HEK293 (cell line): ENCODE measurements at regions not wholly inside any gene's neighbourhood (a gene's known extent, or its start where the extent isn't known, plus 50 kb on each side); places are given as distances from the start of the nearest gene placed in this dataset.

ENCODE experiments used
- CTCF ChIA-PET: fragments of 350-600 bp; formaldehyde crosslinking; extraction: SDS; loops from one replicate; lab custom pipeline; 2021; ENCODE audit warnings: antibody characterized with exemption; lab: Yijun Ruan, JAX
- POLR2A ChIA-PET: fragments of 300-600 bp; formaldehyde crosslinking; extraction: SDS; loops from one replicate; lab custom pipeline; 2020; ENCODE audit warnings: antibody characterized with exemption, inconsistent platforms; lab: Yijun Ruan, JAX
- H3K27ac ChIP-seq: fragments of 200-500 bp; sonication (Bioruptor generic); 2 replicates; pipeline ENCODE4 v1.5.1; 2014; ENCODE audit warnings: low read depth, low read length, control low read depth, inconsistent platforms; ENCODE audit errors: extremely low read depth
- H3K36me3 ChIP-seq, 2 experiments: fragments of 200-500 bp in 1 of 2; sonication (Bioruptor generic) in 1 of 2; 1 replicate in 1 of 2; 2 replicates in 1 of 2; pipeline ENCODE4 v1.5.1; 2014 to 2017; ENCODE audit warnings: inconsistent platforms in 2 of 2, low read length in 2 of 2; ENCODE audit not compliant: control insufficient read depth in 2 of 2, insufficient read depth in 1 of 2
- H3K4me1 ChIP-seq: fragments of 200-500 bp; sonication (Bioruptor generic); 2 replicates; pipeline ENCODE4 v1.5.1; 2014; ENCODE audit warnings: mild to moderate bottlenecking, low read length, inconsistent platforms; ENCODE audit not compliant: control insufficient read depth, insufficient read depth
- H3K4me3 ChIP-seq: 2 replicates; pipeline ENCODE4 v1.5.1; 2011; ENCODE audit warnings: low read depth, mild to moderate bottlenecking, control low read depth, low read length, moderate library complexity
- H3K9me3 ChIP-seq: fragments of 200-500 bp; sonication (Bioruptor generic); 2 replicates; pipeline ENCODE4 v1.5.1; 2014; ENCODE audit warnings: low read depth, low read length, inconsistent platforms; ENCODE audit not compliant: control insufficient read depth, insufficient read depth
- KLF1 ChIP-seq: fragments of 450-650 bp; formaldehyde crosslinking; IDR thresholded peaks from 2 replicates; pipeline ENCODE4 v1.5.1; 2016; ENCODE audit warnings: missing biosample characterization, missing genetic modification characterization
- KLF8 ChIP-seq: fragments of 450-650 bp; formaldehyde crosslinking; IDR thresholded peaks from 2 replicates; pipeline ENCODE4 v1.5.1; 2016; ENCODE audit warnings: missing biosample characterization, missing genetic modification characterization
- SALL2 ChIP-seq: fragments of 450-650 bp; formaldehyde crosslinking; IDR thresholded peaks from 2 replicates; pipeline ENCODE4 v1.5.0; 2017; ENCODE audit warnings: missing biosample characterization, mild to moderate bottlenecking, missing genetic modification characterization, borderline replicate concordance
- SP7 ChIP-seq: fragments of 450-650 bp; formaldehyde crosslinking; IDR thresholded peaks from 2 replicates; pipeline ENCODE4 v1.5.1; 2016; ENCODE audit warnings: missing biosample characterization, missing genetic modification characterization
- YY1 ChIP-seq: fragments of 450-650 bp; formaldehyde crosslinking; IDR thresholded peaks from 2 replicates; pipeline ENCODE4 v1.5.1; 2018; ENCODE audit warnings: missing biosample characterization, missing genetic modification characterization
- ZFP37 ChIP-seq: fragments of 450-650 bp; formaldehyde crosslinking; IDR thresholded peaks from 2 replicates; pipeline ENCODE4 v1.5.1; 2016; ENCODE audit warnings: missing biosample characterization, missing genetic modification characterization
- ZNF112 ChIP-seq: fragments of 450-650 bp; formaldehyde crosslinking; IDR thresholded peaks from 2 replicates; pipeline ENCODE4 v1.5.0; 2017; ENCODE audit warnings: missing biosample characterization, missing genetic modification characterization
- ZNF121 ChIP-seq: fragments of 450-650 bp; formaldehyde crosslinking; IDR thresholded peaks from 2 replicates; pipeline ENCODE4 v1.5.1; 2016; ENCODE audit warnings: missing biosample characterization, missing genetic modification characterization
- ZNF140 ChIP-seq: fragments of 450-650 bp; formaldehyde crosslinking; IDR thresholded peaks from 2 replicates; pipeline ENCODE4 v1.5.1; 2016; ENCODE audit warnings: missing biosample characterization, missing genetic modification characterization
- ZNF174 ChIP-seq: fragments of 450-650 bp; formaldehyde crosslinking; IDR thresholded peaks from 2 replicates; pipeline ENCODE4 v1.5.0; 2017; ENCODE audit warnings: missing biosample characterization, mild to moderate bottlenecking, missing genetic modification characterization
- ZNF211 ChIP-seq: fragments of 450-650 bp; formaldehyde crosslinking; IDR thresholded peaks from 2 replicates; pipeline ENCODE4 v1.5.1; 2016; ENCODE audit warnings: low read depth, missing biosample characterization, missing genetic modification characterization
- ZNF239 ChIP-seq: fragments of 450-650 bp; formaldehyde crosslinking; IDR thresholded peaks from 2 replicates; pipeline ENCODE4 v1.5.1; 2016; ENCODE audit warnings: missing biosample characterization, missing genetic modification characterization
- ZNF248 ChIP-seq: fragments of 450-650 bp; formaldehyde crosslinking; IDR thresholded peaks from 2 replicates; pipeline ENCODE4 v1.5.1; 2017; ENCODE audit warnings: missing biosample characterization, missing genetic modification characterization
- ZNF302 ChIP-seq: fragments of 450-650 bp; formaldehyde crosslinking; IDR thresholded peaks from 2 replicates; pipeline ENCODE4 v1.5.1; 2016; ENCODE audit warnings: missing biosample characterization, missing genetic modification characterization, low read depth
- ZNF366 ChIP-seq: fragments of 450-650 bp; formaldehyde crosslinking; conservative IDR thresholded peaks from 2 replicates; pipeline ENCODE4 v1.5.1; 2016; ENCODE audit warnings: missing biosample characterization, missing genetic modification characterization
- ZNF37A ChIP-seq: fragments of 450-650 bp; IDR thresholded peaks from 2 replicates; pipeline ENCODE4 v1.5.1; 2018; ENCODE audit warnings: missing biosample characterization, missing genetic modification characterization
- ZNF404 ChIP-seq: fragments of 450-650 bp; formaldehyde crosslinking; IDR thresholded peaks from 2 replicates; pipeline ENCODE4 v1.5.1; 2017; ENCODE audit warnings: missing biosample characterization, missing genetic modification characterization
- ZNF433 ChIP-seq: fragments of 450-650 bp; formaldehyde crosslinking; IDR thresholded peaks from 2 replicates; pipeline ENCODE4 v1.5.1; 2016; ENCODE audit warnings: missing biosample characterization, missing genetic modification characterization, low read depth
- ZNF571 ChIP-seq: fragments of 450-650 bp; formaldehyde crosslinking; IDR thresholded peaks from 2 replicates; pipeline ENCODE4 v1.5.0; 2017; ENCODE audit warnings: missing biosample characterization, missing genetic modification characterization
- ZNF626 ChIP-seq: fragments of 450-650 bp; sonication (Bioruptor Pico); formaldehyde crosslinking; IDR thresholded peaks from 2 replicates; pipeline ENCODE4 v1.5.1; 2018; ENCODE audit warnings: missing biosample characterization, missing genetic modification characterization, inconsistent platforms
- ZNF768 ChIP-seq: fragments of 450-650 bp; formaldehyde crosslinking; IDR thresholded peaks from 2 replicates; pipeline ENCODE4 v1.5.1; 2018; ENCODE audit warnings: missing biosample characterization, mild to moderate bottlenecking, missing genetic modification characterization
- ZNF785 ChIP-seq: fragments of 450-650 bp; formaldehyde crosslinking; IDR thresholded peaks from 2 replicates; pipeline ENCODE4 v1.5.1; 2016; ENCODE audit warnings: missing biosample characterization, missing genetic modification characterization
- TF ChIP-seq, protein P1 (sequence below): fragments of 450-650 bp; formaldehyde crosslinking; IDR thresholded peaks from 2 replicates; pipeline ENCODE4 v1.5.1; 2016; ENCODE audit warnings: missing biosample characterization, missing genetic modification characterization
- TF ChIP-seq, protein P2 (sequence below): fragments of 450-650 bp; formaldehyde crosslinking; IDR thresholded peaks from 2 replicates; pipeline ENCODE4 v1.5.1; 2016; ENCODE audit warnings: missing biosample characterization, missing genetic modification characterization
- TF ChIP-seq, protein P3 (sequence below): fragments of 450-650 bp; formaldehyde crosslinking; IDR thresholded peaks from 2 replicates; pipeline ENCODE4 v1.5.1; 2016; ENCODE audit warnings: missing biosample characterization, missing genetic modification characterization

DNA sequence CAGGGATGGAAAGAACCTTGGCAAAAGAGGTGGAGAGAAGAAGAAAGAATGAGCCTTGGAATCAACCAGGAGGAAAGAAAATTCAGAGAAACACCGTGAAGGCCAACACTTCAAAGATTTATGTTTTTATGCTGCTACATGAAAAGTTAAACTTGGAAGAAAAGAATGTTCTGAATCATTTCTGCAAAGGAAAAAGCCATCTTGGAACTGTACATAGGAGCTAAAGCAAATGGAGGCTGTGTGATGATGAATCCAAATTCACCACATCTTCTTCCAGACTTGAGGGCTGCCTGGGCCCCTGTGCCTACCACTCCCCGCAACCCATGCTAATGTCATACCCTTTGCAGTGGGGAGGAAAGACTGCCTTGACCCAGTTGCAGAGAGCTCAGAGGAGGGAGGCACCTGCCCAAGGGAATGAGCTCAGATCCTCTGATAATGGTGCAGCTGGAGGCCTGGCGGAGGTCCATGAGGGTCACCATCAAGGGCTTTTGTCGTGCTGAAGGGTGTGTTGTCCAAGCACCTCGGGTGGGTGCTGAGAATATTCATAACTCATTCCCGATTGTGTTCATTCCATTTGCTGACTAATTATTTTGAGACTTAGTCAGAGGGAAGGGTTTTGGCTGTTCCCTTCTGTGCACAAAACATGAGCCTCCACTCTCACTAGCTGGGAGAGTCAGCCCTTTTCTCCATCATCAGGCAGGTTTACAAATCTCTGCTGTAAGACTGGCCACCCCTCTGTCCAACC lies 245.8 kb upstream of the JAG1 start (continued):
- TF ChIP-seq YY1 (tag by site-specific recombination) (no peak), ZNF768 (tag by site-specific recombination) (no peak), ZNF626 (tag by site-specific recombination) (no peak)

DNA sequence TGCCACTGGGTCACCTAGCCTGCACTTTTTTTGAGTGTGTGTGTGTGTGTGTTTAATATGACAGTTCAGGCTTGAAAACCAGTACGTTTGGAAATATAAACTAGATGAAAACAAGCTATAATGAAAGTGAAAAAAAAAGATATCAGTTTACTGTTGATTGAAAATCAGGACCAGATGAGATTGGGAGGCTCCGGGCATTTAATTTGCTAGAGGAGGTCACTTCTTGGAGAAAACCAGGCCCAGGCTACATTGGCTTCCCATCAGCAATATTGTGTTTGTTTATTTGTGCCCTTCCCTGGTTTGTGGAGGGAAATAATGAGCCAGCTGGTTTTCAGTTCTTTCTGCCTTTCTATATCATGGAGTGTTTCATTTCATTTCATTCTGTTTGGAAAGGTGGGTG lies 246.6 kb upstream of the JAG1 start:
- no peak overlapping the region for H3K27ac ChIP-seq
- no peaks in the 10 kb centered on the region for H3K9me3 ChIP-seq
- no peaks in the 10 kb centered on the region for H3K36me3 ChIP-seq
- no peak overlapping the region for H3K4me3 ChIP-seq
- CTCF ChIA-PET = interaction anchor here (0.6 to 1.9 kb wide), 2 partner anchors 11 to 1022 kb away, joined by 3 to 7 read pairs; no protein-coding TSS in a partner anchor
- peaks cover 15% of the 10 kb centered on the region for H3K4me1 ChIP-seq
- POLR2A ChIA-PET = no interaction called here
- TF ChIP-seq ZNF302 (tag by site-specific recombination) (no peak), ZNF571 (no peak), KLF1 (tag by site-specific recombination) (no peak), ZNF140 (tag by site-specific recombination) (no peak), ZNF174 (no peak), SP7 (no peak), ZNF37A (tag by site-specific recombination) (no peak)
- TF ChIP-seq, protein P1, sequence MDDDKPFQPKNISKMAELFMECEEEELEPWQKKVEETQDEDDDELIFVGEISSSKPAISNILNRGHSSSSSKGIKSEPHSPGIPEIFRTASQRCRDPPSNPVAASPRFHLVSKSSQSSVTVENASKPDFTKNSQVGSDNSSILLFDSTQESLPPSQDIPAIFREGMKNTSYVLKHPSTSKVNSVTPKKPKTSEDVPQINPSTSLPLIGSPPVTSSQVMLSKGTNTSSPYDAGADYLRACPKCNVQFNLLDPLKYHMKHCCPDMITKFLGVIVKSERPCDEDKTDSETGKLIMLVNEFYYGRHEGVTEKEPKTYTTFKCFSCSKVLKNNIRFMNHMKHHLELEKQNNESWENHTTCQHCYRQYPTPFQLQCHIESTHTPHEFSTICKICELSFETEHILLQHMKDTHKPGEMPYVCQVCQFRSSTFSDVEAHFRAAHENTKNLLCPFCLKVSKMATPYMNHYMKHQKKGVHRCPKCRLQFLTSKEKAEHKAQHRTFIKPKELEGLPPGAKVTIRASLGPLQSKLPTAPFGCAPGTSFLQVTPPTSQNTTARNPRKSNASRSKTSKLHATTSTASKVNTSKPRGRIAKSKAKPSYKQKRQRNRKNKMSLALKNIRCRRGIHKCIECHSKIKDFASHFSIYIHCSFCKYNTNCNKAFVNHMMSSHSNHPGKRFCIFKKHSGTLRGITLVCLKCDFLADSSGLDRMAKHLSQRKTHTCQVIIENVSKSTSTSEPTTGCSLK (tag by site-specific recombination) = no peak
- TF ChIP-seq, protein P2, sequence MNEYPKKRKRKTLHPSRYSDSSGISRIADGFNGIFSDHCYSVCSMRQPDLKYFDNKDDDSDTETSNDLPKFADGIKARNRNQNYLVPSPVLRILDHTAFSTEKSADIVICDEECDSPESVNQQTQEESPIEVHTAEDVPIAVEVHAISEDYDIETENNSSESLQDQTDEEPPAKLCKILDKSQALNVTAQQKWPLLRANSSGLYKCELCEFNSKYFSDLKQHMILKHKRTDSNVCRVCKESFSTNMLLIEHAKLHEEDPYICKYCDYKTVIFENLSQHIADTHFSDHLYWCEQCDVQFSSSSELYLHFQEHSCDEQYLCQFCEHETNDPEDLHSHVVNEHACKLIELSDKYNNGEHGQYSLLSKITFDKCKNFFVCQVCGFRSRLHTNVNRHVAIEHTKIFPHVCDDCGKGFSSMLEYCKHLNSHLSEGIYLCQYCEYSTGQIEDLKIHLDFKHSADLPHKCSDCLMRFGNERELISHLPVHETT (tag by site-specific recombination) = no peak

DNA sequence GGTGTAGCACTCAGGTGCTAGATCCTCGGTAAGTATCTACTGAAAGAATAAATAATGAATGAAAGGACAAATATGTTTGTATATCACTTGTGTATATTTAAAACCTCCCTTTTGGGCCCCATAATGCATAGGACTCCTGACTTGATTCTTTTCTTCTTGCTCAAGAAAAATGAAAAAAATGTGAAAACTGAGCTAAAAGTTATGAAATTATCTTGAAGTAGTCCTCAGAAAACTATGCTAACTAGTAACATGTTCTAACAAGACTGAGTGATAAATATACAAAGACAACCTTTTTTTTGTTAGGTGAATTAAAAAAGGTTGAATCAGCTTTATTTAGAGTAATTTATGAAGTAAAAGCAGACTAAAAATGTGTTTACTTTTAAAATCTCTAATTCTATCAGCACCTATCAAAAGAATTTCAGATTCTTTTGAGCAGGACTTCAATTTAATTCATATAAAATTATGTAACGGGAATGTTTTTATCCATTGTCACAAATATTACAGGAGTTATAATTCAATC lies 247.8 kb upstream of the JAG1 start:
- ChIA-PET CTCF (no interaction called here), POLR2A (interaction anchor here (2.0 kb wide), 1 partner anchor 248 kb away, joined by 14 read pairs; the partner anchor contains the start of gene JAG1)
- H3K36me3 ChIP-seq = no peaks in the 10 kb centered on the region
- TF ChIP-seq, protein P3, sequence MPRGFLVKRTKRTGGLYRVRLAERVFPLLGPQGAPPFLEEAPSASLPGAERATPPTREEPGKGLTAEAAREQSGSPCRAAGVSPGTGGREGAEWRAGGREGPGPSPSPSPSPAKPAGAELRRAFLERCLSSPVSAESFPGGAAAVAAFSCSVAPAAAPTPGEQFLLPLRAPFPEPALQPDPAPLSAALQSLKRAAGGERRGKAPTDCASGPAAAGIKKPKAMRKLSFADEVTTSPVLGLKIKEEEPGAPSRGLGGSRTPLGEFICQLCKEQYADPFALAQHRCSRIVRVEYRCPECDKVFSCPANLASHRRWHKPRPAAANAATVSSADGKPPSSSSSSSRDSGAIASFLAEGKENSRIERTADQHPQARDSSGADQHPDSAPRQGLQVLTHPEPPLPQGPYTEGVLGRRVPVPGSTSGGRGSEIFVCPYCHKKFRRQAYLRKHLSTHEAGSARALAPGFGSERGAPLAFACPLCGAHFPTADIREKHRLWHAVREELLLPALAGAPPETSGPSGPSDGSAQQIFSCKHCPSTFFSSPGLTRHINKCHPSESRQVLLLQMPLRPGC = no peak
- TF ChIP-seq KLF8 (tag by site-specific recombination) (no peak), ZNF211 (tag by site-specific recombination) (no peak), ZFP37 (tag by site-specific recombination) (no peak), ZNF248 (tag by site-specific recombination) (no peak), ZNF112 (tag by site-specific recombination) (no peak), ZNF366 (tag by site-specific recombination) (no peak), ZNF121 (tag by site-specific recombination) (no peak), ZNF239 (no peak), ZNF404 (no peak), ZNF433 (no peak), SALL2 (tag by site-specific recombination) (no peak), ZNF785 (tag by site-specific recombination) (no peak)
- TF ChIP-seq, protein P1 (tag by site-specific recombination) = no peak
- H3K4me3 ChIP-seq = no peak overlapping the region
- H3K9me3 ChIP-seq = no peaks in the 10 kb centered on the region
- H3K27ac ChIP-seq = no peak overlapping the region
- H3K4me1 ChIP-seq = peaks cover 15% of the 10 kb centered on the region
